Chondrocyte (in vitro differentiated cells): ENCODE measurements at regions not wholly inside any gene's neighbourhood (a gene's known extent, or its start where the extent isn't known, plus 50 kb on each side); places are given as distances from the start of the nearest gene placed in this dataset.
"Not testable (repeated sequence)": the region's sequence is repeated elsewhere in the genome, so short reads cannot be mapped to it uniquely, and the experiment has no call there.

Experiments
- DNase-seq: peaks from one replicate; pipeline ENCODE4 v3.0.0; 2021; ENCODE audit warnings: mixed read lengths, low spot score
- H3K27ac Mint-ChIP-seq: one replicate; pipeline ENCODE4 v1.8.0; 2021; ENCODE audit warnings: mild to moderate bottlenecking, moderate library complexity, mixed read lengths; ENCODE audit not compliant: unreplicated experiment
- H3K27me3 Mint-ChIP-seq: 2 replicates; pipeline ENCODE4 v1.8.0; 2021; ENCODE audit warnings: low read depth, mixed read lengths
- H3K36me3 Mint-ChIP-seq: 2 replicates; pipeline ENCODE4 v1.8.0; 2021; ENCODE audit warnings: low read depth, mixed read lengths
- H3K4me1 Mint-ChIP-seq: 2 replicates; pipeline ENCODE4 v1.8.0; 2021; ENCODE audit warnings: low read depth, mild to moderate bottlenecking, mixed read lengths
- H3K4me3 Mint-ChIP-seq: one replicate; pipeline ENCODE4 v1.8.0; 2021; ENCODE audit warnings: mild to moderate bottlenecking, moderate library complexity, mixed read lengths; ENCODE audit not compliant: unreplicated experiment
- H3K9me3 Mint-ChIP-seq: 2 replicates; pipeline ENCODE4 v1.8.0; 2021; ENCODE audit warnings: low read depth, mixed read lengths
- TF ChIP-seq, protein P1 (sequence below): fragments of 200-600 bp; sonication (generic); IDR thresholded peaks from 2 replicates; pipeline ENCODE4 v1.5.0; 2021; ENCODE audit warnings: antibody characterized with exemption, mild to moderate bottlenecking, moderate library complexity

DNA sequence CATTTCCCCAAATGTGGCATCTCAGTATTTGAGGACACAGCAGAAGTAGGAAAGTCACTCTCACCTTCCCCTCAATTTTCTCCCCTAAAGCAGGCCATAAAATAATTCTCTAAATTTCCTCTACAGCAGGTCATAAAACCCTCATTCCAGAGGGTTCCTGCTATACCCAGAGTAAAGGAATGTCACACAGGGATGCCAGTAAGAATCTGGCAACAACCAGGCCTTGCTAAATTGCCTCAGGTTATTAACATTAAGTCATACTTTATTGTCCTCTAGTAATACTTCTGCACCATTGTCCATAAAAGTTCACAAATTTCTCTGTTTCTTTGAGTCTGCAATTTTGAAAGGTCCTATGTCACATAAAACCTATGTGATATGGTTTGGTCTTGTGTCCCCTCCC is 685.7 kb upstream of the SLIT2 start:
- TF ChIP-seq, protein P1, sequence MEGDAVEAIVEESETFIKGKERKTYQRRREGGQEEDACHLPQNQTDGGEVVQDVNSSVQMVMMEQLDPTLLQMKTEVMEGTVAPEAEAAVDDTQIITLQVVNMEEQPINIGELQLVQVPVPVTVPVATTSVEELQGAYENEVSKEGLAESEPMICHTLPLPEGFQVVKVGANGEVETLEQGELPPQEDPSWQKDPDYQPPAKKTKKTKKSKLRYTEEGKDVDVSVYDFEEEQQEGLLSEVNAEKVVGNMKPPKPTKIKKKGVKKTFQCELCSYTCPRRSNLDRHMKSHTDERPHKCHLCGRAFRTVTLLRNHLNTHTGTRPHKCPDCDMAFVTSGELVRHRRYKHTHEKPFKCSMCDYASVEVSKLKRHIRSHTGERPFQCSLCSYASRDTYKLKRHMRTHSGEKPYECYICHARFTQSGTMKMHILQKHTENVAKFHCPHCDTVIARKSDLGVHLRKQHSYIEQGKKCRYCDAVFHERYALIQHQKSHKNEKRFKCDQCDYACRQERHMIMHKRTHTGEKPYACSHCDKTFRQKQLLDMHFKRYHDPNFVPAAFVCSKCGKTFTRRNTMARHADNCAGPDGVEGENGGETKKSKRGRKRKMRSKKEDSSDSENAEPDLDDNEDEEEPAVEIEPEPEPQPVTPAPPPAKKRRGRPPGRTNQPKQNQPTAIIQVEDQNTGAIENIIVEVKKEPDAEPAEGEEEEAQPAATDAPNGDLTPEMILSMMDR: no peak
- no peak overlapping the region for H3K27ac Mint-ChIP-seq

DNA sequence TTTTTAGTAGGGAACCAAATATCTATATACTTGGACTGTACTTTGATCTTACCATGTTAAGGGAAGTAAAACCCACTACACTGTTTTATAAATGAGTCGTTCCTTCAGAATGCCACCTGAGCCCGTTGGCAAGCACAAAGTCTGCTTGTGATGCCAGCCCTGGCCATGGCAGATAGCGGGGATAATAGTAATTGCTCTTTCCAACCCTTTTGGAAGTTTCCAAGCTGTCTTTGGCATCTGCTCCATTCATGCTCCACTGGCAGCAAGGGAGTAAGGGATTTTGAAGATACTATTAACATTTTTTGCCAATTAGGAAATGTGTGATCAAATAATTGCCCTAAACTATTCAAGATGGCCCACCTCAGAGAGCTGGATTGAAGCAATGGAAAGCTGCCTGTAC is 689.2 kb upstream of the SLIT2 start:
- Mint-ChIP-seq H3K27ac (no peak overlapping the region), H3K4me1 (no peaks in the 10 kb centered on the region), H3K36me3 (no peaks in the 10 kb centered on the region), H3K4me3 (no peak overlapping the region), H3K9me3 (no peaks in the 10 kb centered on the region), H3K27me3 (peaks cover 4% of the 10 kb centered on the region)
- DNase-seq: no peak
- TF ChIP-seq, protein P1: no peak

More for the DNA sequence above, 685.7 kb upstream of the SLIT2 start:
- no peaks in the 10 kb centered on the region for H3K36me3 Mint-ChIP-seq
- H3K4me3 Mint-ChIP-seq: no peak overlapping the region
- no peak for DNase-seq
- no peaks in the 10 kb centered on the region for H3K9me3 Mint-ChIP-seq
- H3K4me1 Mint-ChIP-seq: no peaks in the 10 kb centered on the region
- H3K27me3 Mint-ChIP-seq: peaks cover 15% of the 10 kb centered on the region

DNA sequence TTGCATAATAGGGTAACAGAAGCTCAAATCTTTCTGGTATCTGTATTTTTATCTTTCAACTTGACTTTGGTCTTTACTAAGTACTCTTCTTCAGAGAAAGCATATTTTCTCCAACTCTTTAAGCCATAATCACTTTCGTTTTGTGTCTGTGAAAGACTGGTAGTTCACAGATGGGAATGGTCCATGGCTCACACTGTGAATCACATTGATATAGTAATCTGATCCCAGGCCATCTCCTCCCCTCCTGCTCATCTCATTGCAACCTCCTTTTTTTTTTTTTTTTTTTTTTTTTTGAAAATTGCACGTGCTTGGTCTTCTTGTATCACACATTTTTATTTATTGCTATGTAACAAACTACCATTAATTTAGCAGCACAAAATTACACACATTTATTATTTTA is 694.5 kb upstream of the SLIT2 start:
- TF ChIP-seq, protein P1: no peak
- DNase-seq: no peak
- Mint-ChIP-seq H3K36me3 (no peaks in the 10 kb centered on the region), H3K27ac (no peak overlapping the region), H3K4me3 (no peak overlapping the region), H3K4me1 (no peaks in the 10 kb centered on the region), H3K9me3 (no peaks in the 10 kb centered on the region), H3K27me3 (peaks cover 4% of the 10 kb centered on the region)

DNA sequence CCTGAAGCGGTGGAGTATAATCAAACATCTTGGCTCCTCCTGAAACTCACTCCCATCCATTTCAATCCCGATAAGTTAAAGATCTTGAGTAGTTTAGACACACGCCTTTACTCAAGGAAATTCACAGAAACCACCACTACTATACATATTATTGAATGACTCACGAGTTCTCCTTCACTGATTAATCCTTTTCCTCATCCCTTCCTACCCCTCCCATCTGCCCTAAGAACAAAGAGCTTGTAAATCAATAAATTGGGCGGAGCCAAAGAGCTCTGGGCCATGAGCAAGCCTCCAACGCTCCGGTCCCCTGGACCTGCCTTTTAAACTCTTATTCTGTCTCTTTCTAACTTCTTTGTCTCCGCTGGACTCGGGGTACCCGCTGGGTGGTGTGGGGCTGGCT is 695.4 kb upstream of the SLIT2 start:
- not testable (repeated sequence) for DNase-seq, H3K27ac Mint-ChIP-seq, H3K27me3 Mint-ChIP-seq, H3K9me3 Mint-ChIP-seq, H3K4me1 Mint-ChIP-seq, H3K4me3 Mint-ChIP-seq, H3K36me3 Mint-ChIP-seq

DNA sequence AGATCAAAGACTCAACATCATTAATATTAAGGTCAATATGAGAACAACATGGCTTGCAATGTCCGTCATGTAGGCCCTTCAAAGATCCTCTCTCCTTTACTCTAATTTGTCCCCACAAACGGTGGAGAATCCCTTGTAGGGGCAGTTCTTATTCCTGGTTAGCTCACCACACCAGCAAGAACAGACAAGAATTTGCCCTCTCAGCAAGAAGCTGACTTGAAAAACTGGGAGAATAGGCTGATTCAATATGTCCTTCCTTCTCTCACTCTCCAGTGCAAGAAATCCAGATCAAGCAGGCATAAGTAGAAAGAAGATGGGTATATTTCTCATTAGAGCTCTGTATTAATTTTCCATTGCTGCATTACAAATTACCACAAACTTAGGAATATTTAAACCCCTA is 704.2 kb upstream of the SLIT2 start:
- Mint-ChIP-seq H3K36me3 (no peaks in the 10 kb centered on the region), H3K27ac (no peak overlapping the region), H3K4me3 (no peak overlapping the region), H3K4me1 (peaks cover 3% of the 10 kb centered on the region), H3K9me3 (no peaks in the 10 kb centered on the region), H3K27me3 (peaks cover 2% of the 10 kb centered on the region)
- TF ChIP-seq, protein P1: no peak
- DNase-seq: no peak

DNA sequence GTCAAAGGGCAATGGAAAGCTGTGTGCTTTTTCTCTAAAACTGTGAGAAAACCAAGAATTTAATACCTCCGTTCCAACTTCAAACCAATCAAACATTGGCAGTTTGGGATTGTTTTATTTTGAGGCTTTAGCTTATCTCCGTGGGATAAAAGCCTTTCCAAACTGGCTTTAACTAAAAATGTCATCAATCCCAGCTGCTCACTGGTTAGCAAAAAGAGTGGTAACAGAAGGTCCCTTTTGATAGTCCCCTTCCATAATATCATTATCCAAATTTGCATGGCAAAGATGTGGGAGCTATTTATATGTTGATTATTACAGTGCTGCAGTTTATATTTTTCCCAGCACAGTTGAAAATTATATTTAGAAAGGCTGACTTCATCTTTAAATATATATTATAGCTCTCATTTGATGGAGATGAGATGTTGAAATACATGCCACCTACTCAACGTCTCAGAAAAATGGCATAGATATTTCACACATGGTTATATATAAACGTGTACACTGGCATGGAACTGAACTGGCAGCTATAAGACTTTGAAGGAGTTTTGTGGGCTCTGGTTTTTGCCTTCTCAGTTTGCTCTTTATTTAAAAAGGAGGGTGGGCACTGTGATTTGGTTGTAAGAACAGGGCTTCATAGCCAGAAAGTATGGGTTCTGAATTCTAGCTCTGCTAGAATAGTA is 707.1 kb upstream of the SLIT2 start:
- Mint-ChIP-seq H3K4me1 (peaks cover 3% of the 10 kb centered on the region), H3K36me3 (no peaks in the 10 kb centered on the region), H3K27ac (no peak overlapping the region), H3K4me3 (no peak overlapping the region), H3K27me3 (peaks cover 3% of the 10 kb centered on the region), H3K9me3 (no peaks in the 10 kb centered on the region)
- TF ChIP-seq, protein P1: no peak
- DNase-seq: no peak
